ENCODE measurements at regions not wholly inside any gene's neighbourhood (a gene's known extent, or its start where the extent isn't known, plus 50 kb on each side); places are given as distances from the start of the nearest gene placed in this dataset.

DNA sequence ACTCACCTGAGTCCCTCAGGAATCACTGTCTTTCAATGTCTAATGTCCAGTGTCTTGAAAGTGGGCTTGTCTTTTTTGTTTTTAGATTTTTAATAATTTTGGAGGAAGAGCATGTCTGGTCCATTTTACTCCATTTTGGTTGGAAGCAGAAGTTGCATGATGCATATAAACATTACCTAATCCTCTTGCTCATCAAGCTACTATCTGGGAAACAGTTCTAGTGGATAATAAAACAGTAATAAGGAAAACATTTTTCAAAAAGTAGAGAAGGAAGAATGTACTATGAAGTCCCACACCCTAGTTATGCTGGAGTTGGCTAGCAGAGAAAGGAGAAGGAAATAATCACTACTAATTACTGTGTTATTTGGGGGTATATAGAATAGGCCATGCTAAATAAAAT lies 263.7 kb downstream of the ETAA1 start:
- Mint-ChIP-seq H3K4me1 (no peaks in the 10 kb centered on the region), H3K27me3 (no peaks in the 10 kb centered on the region), H3K4me3 (no peak overlapping the region), H3K27ac (no peak overlapping the region), H3K36me3 (no peaks in the 10 kb centered on the region), H3K9me3 (no peaks in the 10 kb centered on the region)
- no peak for DNase-seq
- CTCF ChIA-PET = no interaction called here

DNA sequence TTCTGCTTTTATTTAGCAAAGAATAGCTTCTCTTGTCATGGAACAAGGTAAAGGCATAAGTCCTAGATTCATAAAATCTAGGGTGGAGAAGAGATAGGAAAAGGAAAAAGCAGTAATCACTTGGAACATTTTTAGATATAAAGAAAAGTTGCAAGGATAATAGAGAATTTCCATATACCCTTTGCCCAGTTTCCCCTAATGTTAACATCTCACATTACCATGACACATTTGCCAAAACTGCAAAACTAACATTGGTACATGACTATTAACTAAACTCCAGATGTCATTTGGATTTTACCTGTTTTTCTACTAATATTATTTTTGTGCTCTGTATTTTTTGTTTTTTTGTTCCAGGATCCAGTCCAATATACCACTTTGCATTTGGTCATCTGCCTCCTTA lies 265.1 kb downstream of the ETAA1 start:
- no peaks in the 10 kb centered on the region for H3K4me1 Mint-ChIP-seq
- no peak overlapping the region for H3K27ac Mint-ChIP-seq
- no peaks in the 10 kb centered on the region for H3K9me3 Mint-ChIP-seq
- CTCF ChIA-PET = no interaction called here
- H3K4me3 Mint-ChIP-seq = no peak overlapping the region
- H3K27me3 Mint-ChIP-seq = no peaks in the 10 kb centered on the region
- no peak for DNase-seq
- no peaks in the 10 kb centered on the region for H3K36me3 Mint-ChIP-seq

DNA sequence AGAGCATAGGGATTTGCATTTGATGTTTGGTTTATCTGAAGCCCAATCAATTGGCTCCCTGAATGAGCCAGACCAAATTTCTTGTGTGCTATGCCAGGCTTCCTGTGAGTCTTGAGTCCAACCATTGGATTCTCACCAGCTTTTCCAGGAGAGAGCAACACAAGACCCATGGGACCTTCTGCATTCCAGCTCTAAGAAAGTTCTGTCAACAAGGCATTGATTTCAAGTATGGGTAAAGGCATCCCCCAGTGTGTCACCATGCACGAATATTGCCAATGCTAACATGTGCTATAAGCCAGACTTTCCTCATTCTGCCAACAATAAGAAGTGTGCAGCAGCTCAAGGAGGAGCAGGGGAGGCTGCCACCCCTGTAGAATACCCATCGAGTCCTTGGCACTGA lies 266.6 kb downstream of the ETAA1 start:
- Mint-ChIP-seq H3K9me3 (no peaks in the 10 kb centered on the region), H3K36me3 (no peaks in the 10 kb centered on the region), H3K27me3 (no peaks in the 10 kb centered on the region), H3K4me3 (no peak overlapping the region), H3K27ac (no peak overlapping the region), H3K4me1 (no peaks in the 10 kb centered on the region)
- CTCF ChIA-PET = no interaction called here
- DNase-seq = no peak

DNA sequence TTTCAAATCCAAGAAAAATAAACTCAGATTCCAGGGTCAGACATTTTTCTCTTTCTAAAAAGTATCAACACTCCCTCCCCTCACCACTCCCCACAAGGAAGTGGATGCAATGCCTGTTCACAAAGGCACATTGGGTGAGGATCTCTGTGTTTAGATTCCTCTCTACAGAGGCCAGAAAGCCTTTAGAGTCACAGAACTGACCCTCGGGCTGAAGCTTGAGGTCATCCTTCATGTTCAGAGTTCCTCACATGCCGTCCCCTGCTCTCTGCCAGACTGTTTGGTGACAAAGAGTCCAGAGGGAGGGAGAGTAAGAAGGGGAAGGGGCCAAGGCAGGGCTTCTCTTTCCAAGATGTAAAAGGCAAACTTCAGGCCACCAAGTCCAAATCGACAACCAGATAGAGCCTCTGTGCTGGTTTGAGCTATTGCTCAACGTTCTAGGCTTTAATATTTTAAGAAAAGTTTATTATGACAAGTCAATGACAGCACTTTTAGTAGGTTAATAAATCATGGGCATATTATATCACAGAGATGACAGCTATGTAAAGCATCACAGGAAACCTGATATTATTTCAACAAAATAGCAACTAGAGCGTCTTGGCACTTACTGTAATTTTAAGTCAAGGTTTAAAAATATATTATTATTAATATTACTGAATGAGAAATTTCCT lies 269.4 kb downstream of the ETAA1 start:
- H3K27ac Mint-ChIP-seq = no peak overlapping the region
- DNase-seq = no peak
- no peaks in the 10 kb centered on the region for H3K4me1 Mint-ChIP-seq
- H3K9me3 Mint-ChIP-seq = no peaks in the 10 kb centered on the region
- CTCF ChIA-PET = no interaction called here
- no peaks in the 10 kb centered on the region for H3K27me3 Mint-ChIP-seq
- H3K36me3 Mint-ChIP-seq = no peaks in the 10 kb centered on the region
- H3K4me3 Mint-ChIP-seq = no peak overlapping the region

GRCh38 chr2:67667054-67667908 lies 270.1 kb downstream of the ETAA1 start:
- Mint-ChIP-seq H3K9me3 (no peaks in the 10 kb centered on the region), H3K27me3 (no peaks in the 10 kb centered on the region), H3K36me3 (no peaks in the 10 kb centered on the region), H3K4me1 (no peaks in the 10 kb centered on the region), H3K4me3 (no peak overlapping the region), H3K27ac (no peak overlapping the region)
- no peak for DNase-seq
- CTCF ChIA-PET = no interaction called here

GRCh38 chr2:67668538-67668937 lies 271.4 kb downstream of the ETAA1 start:
- no peak for DNase-seq
- Mint-ChIP-seq H3K9me3 (no peaks in the 10 kb centered on the region), H3K36me3 (no peaks in the 10 kb centered on the region), H3K4me1 (no peaks in the 10 kb centered on the region), H3K4me3 (no peak overlapping the region), H3K27ac (no peak overlapping the region), H3K27me3 (no peaks in the 10 kb centered on the region)
- CTCF ChIA-PET = no interaction called here

GRCh38 chr2:67669168-67669567 lies 272.0 kb downstream of the ETAA1 start:
- no peak overlapping the region for H3K4me3 Mint-ChIP-seq
- CTCF ChIA-PET = no interaction called here
- no peaks in the 10 kb centered on the region for H3K9me3 Mint-ChIP-seq
- DNase-seq = no peak
- no peak overlapping the region for H3K27ac Mint-ChIP-seq
- no peaks in the 10 kb centered on the region for H3K4me1 Mint-ChIP-seq
- no peaks in the 10 kb centered on the region for H3K27me3 Mint-ChIP-seq
- H3K36me3 Mint-ChIP-seq = no peaks in the 10 kb centered on the region

GRCh38 chr2:67669766-67670165 lies 272.6 kb downstream of the ETAA1 start:
- H3K4me3 Mint-ChIP-seq = no peak overlapping the region
- H3K9me3 Mint-ChIP-seq = no peaks in the 10 kb centered on the region
- H3K27me3 Mint-ChIP-seq = no peaks in the 10 kb centered on the region
- DNase-seq = no peak
- H3K36me3 Mint-ChIP-seq = no peaks in the 10 kb centered on the region
- H3K27ac Mint-ChIP-seq = no peak overlapping the region
- CTCF ChIA-PET = no interaction called here
- no peaks in the 10 kb centered on the region for H3K4me1 Mint-ChIP-seq

GRCh38 chr2:67670747-67671183 lies 273.6 kb downstream of the ETAA1 start:
- DNase-seq = no peak
- Mint-ChIP-seq H3K27me3 (no peaks in the 10 kb centered on the region), H3K36me3 (no peaks in the 10 kb centered on the region), H3K4me1 (no peaks in the 10 kb centered on the region), H3K27ac (no peak overlapping the region), H3K9me3 (no peaks in the 10 kb centered on the region), H3K4me3 (no peak overlapping the region)
- CTCF ChIA-PET = no interaction called here

- no peaks in the 10 kb centered on the region for H3K9me3 Mint-ChIP-seq
- H3K36me3 Mint-ChIP-seq = no peaks in the 10 kb centered on the region
- CTCF ChIA-PET = no interaction called here
- no peak overlapping the region for H3K4me3 Mint-ChIP-seq
- H3K27me3 Mint-ChIP-seq = no peaks in the 10 kb centered on the region
- no peaks in the 10 kb centered on the region for H3K4me1 Mint-ChIP-seq
- DNase-seq = no peak
- no peak overlapping the region for H3K27ac Mint-ChIP-seq
These were observed 274.6 kb downstream of the ETAA1 start for GRCh38 chr2:67671464-67672450.

GRCh38 chr2:67674668-67675067 lies 277.5 kb downstream of the ETAA1 start:
- CTCF ChIA-PET = no interaction called here
- no peaks in the 10 kb centered on the region for H3K36me3 Mint-ChIP-seq
- no peaks in the 10 kb centered on the region for H3K27me3 Mint-ChIP-seq
- no peak for DNase-seq
- no peaks in the 10 kb centered on the region for H3K9me3 Mint-ChIP-seq
- H3K27ac Mint-ChIP-seq = no peak overlapping the region
- H3K4me3 Mint-ChIP-seq = no peak overlapping the region
- no peaks in the 10 kb centered on the region for H3K4me1 Mint-ChIP-seq

GRCh38 chr2:67684991-67685390 lies 287.9 kb downstream of the ETAA1 start:
- no peaks in the 10 kb centered on the region for H3K36me3 Mint-ChIP-seq
- H3K27me3 Mint-ChIP-seq = no peaks in the 10 kb centered on the region
- no peak for DNase-seq
- CTCF ChIA-PET = no interaction called here
- H3K9me3 Mint-ChIP-seq = no peaks in the 10 kb centered on the region
- H3K4me3 Mint-ChIP-seq = no peak overlapping the region
- H3K4me1 Mint-ChIP-seq = no peaks in the 10 kb centered on the region
- no peak overlapping the region for H3K27ac Mint-ChIP-seq

DNA sequence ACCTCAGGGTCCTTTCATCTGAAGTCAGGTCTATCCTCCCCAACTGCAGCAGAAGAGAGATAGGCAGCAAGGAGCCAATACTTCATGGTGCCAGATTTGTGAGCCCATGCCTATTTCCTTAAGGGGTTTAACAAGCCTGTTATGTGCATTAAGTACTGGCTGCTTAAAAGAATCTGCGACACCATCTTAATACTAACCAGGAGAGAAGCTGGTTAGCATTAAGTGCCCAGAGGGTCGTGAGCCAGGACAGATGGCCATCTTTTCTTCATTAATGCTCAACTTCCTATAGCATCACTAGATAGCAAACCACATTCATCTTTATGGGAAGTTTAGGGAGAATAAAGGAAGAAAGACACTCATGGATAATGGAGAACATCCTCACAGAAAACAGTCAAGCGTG lies 289.1 kb downstream of the ETAA1 start:
- no peaks in the 10 kb centered on the region for H3K4me1 Mint-ChIP-seq
- H3K4me3 Mint-ChIP-seq = no peak overlapping the region
- CTCF ChIA-PET = no interaction called here
- H3K36me3 Mint-ChIP-seq = no peaks in the 10 kb centered on the region
- H3K9me3 Mint-ChIP-seq = no peaks in the 10 kb centered on the region
- no peak for DNase-seq
- no peak overlapping the region for H3K27ac Mint-ChIP-seq
- H3K27me3 Mint-ChIP-seq = no peaks in the 10 kb centered on the region

DNA sequence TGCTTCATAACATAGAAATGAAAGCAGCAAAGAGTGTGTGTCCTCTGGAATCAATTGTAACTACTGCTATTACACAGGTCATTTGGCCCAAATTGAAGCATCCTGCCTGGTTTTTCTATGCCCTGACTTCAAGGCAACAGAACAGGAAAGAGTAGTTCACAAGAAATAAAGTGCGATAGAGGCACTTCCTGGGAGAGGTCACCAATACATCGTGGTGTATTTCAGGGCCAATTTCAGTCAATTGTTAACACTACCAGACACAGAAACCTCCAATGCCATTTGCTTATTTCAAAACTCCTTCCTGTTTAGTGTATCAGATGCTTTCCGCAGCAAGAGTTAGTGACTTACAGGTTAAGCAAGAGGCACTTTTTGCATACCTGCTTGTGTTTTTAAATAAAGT lies 292.1 kb downstream of the ETAA1 start:
- no peaks in the 10 kb centered on the region for H3K36me3 Mint-ChIP-seq
- CTCF ChIA-PET = no interaction called here

More for the DNA sequence above, 292.1 kb downstream of the ETAA1 start:
- no peak for DNase-seq
- no peaks in the 10 kb centered on the region for H3K27me3 Mint-ChIP-seq
- H3K27ac Mint-ChIP-seq = no peak overlapping the region
- H3K4me1 Mint-ChIP-seq = no peaks in the 10 kb centered on the region
- no peaks in the 10 kb centered on the region for H3K9me3 Mint-ChIP-seq
- H3K4me3 Mint-ChIP-seq = no peak overlapping the region
